WI38 (cell line): ENCODE measurements at regions not wholly inside any gene's neighbourhood (a gene's known extent, or its start where the extent isn't known, plus 50 kb on each side); places are given as distances from the start of the nearest gene placed in this dataset.

Experiments used
- H3K4me3 ChIP-seq: 2 replicates; pipeline ENCODE4 v1.5.1; 2011; ENCODE audit warnings: low read depth, mild to moderate bottlenecking, control low read depth, low read length
- CTCF ChIP-seq: IDR thresholded peaks from 2 replicates; pipeline ENCODE4 v1.5.1; 2012; ENCODE audit warnings: low read depth, mild to moderate bottlenecking, control low read depth, low read length

GRCh38 chr11:122248939-122249338 is 132.9 kb upstream of the BLID start:
- H3K4me3 ChIP-seq = no peak overlapping the region
- TF ChIP-seq CTCF = no peak

DNA sequence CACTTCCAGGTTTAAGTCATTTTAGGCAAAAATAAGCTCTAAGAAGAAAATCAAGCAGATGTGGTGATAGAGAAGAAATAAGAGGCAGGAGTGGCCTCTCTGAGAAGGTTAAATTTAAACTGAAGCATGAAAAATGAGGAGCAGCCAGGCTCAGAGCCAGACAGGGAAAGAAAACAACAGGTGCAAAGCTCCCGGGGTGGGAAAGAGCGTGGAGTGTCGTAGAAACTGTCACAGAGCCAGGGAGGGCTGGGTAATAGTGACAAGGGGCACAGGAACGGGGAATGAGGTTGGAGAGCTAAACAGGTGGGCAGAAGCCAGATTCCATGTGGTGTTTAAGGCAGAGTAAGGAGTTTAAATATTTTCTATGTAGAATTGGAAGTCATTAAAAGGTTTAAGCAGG is 132.1 kb upstream of the BLID start:
- TF ChIP-seq CTCF = no peak
- no peak overlapping the region for H3K4me3 ChIP-seq

DNA sequence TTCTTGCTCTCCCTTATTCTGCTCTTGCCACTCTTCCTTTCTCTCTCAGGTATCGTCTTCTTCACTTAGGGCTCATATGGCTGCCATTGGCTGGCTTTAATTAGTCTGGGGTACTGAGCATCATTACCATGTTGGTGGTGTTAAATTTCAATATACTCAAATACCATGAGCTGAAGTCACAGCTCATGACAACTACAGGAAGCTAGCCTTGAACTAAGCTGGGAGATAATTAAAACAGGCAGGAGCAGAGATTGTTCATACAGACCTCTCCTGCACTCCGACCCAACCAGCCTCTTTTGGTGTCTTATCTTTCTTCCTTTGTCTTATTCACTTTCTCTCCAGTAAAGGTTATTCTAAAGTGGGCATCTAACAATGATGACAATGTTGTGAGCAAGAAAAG is 130.9 kb upstream of the BLID start:
- no peak for TF ChIP-seq CTCF
- no peak overlapping the region for H3K4me3 ChIP-seq

DNA sequence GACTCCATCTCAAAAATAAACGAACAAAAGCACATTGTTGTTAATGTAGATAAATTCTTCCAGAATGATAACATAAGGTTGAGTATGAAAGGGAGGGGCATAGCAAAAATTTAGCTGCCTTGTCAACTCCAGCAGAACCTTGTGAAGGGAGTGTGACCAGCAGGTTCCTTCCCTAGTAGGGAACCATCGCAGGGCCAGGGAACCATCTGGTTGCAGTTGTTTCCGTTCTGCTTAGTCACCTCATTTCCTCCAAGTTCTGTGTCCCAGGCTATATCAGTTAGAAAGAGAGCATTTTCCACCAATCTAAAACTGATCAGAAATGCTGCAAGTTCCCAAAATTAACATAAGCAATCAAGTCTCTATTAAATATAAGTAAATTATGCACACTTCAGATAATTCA is 126.7 kb upstream of the BLID start:
- no peak for TF ChIP-seq CTCF
- H3K4me3 ChIP-seq = no peak overlapping the region

- TF ChIP-seq CTCF = no peak
- no peak overlapping the region for H3K4me3 ChIP-seq
Observed at GRCh38 chr11:122241566-122241965, 125.6 kb upstream of the BLID start.

GRCh38 chr11:122240638-122241037 is 124.6 kb upstream of the BLID start:
- TF ChIP-seq CTCF = no peak
- no peak overlapping the region for H3K4me3 ChIP-seq

- no peak for TF ChIP-seq CTCF
- H3K4me3 ChIP-seq = no peak overlapping the region
Observed at GRCh38 chr11:122235615-122236014, 119.6 kb upstream of the BLID start.
